ENCODE measurements at regions not wholly inside any gene's neighbourhood (a gene's known extent, or its start where the extent isn't known, plus 50 kb on each side); places are given as distances from the start of the nearest gene placed in this dataset.
"Not testable (repeated sequence)": the region's sequence is repeated elsewhere in the genome, so short reads cannot be mapped to it uniquely, and the experiment has no call there.

- no peak for DNase-seq
Observed at GRCh38 chr14:81971911-81972310, 438.3 kb upstream of the SEL1L start.

- DNase-seq, result no peak
Observed at GRCh38 chr14:81972601-81973000, 438.9 kb upstream of the SEL1L start.

GRCh38 chr14:81974543-81974942 lies 440.9 kb upstream of the SEL1L start:
- no peak for DNase-seq

GRCh38 chr14:81980601-81981306 lies 447.1 kb upstream of the SEL1L start:
- no peak for DNase-seq

GRCh38 chr14:81981307-81981675 lies 447.6 kb upstream of the SEL1L start:
- DNase-seq, result no peak

- DNase-seq, result no peak
Observed at GRCh38 chr14:81982046-81982445, 448.4 kb upstream of the SEL1L start.

- DNase-seq, result no peak
Observed at GRCh38 chr14:81986005-81986404, 452.4 kb upstream of the SEL1L start.

GRCh38 chr14:81989211-81989610 lies 455.6 kb upstream of the SEL1L start:
- no peak for DNase-seq

GRCh38 chr14:81990312-81990761 lies 456.7 kb upstream of the SEL1L start:
- DNase-seq, result peak in 1 of 2 donors; percentile 9

- no peak for DNase-seq
Observed at GRCh38 chr14:81991998-81992397, 458.3 kb upstream of the SEL1L start.

- DNase-seq, result no peak
Observed at GRCh38 chr14:81993432-81993831, 459.8 kb upstream of the SEL1L start.

GRCh38 chr14:82003426-82003825 lies 469.8 kb upstream of the SEL1L start:
- no peak for DNase-seq

GRCh38 chr14:82009076-82009475 lies 475.4 kb upstream of the SEL1L start:
- DNase-seq, result no peak

GRCh38 chr14:82009993-82010392 lies 476.3 kb upstream of the SEL1L start:
- DNase-seq, result no peak

- no peak for DNase-seq
Observed at GRCh38 chr14:82011460-82011859, 477.8 kb upstream of the SEL1L start.

- DNase-seq, result no peak
Observed at GRCh38 chr14:82029038-82029437, 495.4 kb upstream of the SEL1L start.

GRCh38 chr14:82035397-82035796 lies 501.7 kb upstream of the SEL1L start:
- no peak for DNase-seq

- DNase-seq, result not testable (repeated sequence)
Observed at GRCh38 chr14:82038066-82038465, 504.4 kb upstream of the SEL1L start.

- no peak for DNase-seq
Observed at GRCh38 chr14:82045339-82045738, 511.7 kb upstream of the SEL1L start.

GRCh38 chr14:82046512-82047226 lies 513.0 kb upstream of the SEL1L start:
- no peak for DNase-seq

- DNase-seq, result no peak
Observed at GRCh38 chr14:82047777-82048470, 514.3 kb upstream of the SEL1L start.

GRCh38 chr14:82052778-82053177 lies 519.1 kb upstream of the SEL1L start:
- no peak for DNase-seq

GRCh38 chr14:82055515-82056115 lies 522.0 kb upstream of the SEL1L start:
- DNase-seq, result no peak

GRCh38 chr14:82060219-82060618 lies 526.6 kb upstream of the SEL1L start:
- DNase-seq, result no peak

Data from activated CD4-positive, alpha-beta T cell treated with anti-CD3 and anti-CD28 coated beads for 4 hours (primary cell).